Ishikawa (cell line): ENCODE measurements at regions not wholly inside any gene's neighbourhood (a gene's known extent, or its start where the extent isn't known, plus 50 kb on each side); places are given as distances from the start of the nearest gene placed in this dataset.

Experiments
- CEBPB ChIP-seq: IDR thresholded peaks from 2 replicates; pipeline ENCODE4 v1.6.1; 2012
- CREB1 ChIP-seq: IDR thresholded peaks from 2 replicates; pipeline ENCODE4 v1.6.1; 2012; ENCODE audit warnings: low read depth
- TAF1 ChIP-seq: IDR thresholded peaks from 2 replicates; pipeline ENCODE4 v1.6.1; 2012; ENCODE audit warnings: low read depth, mild to moderate bottlenecking
- USF1 ChIP-seq: IDR thresholded peaks from 2 replicates; pipeline ENCODE4 v1.6.1; 2012

GRCh38 chr19:30745476-30745985 lies 373.3 kb downstream of the ZNF536 start:
- TF ChIP-seq CREB1 (no peak), CEBPB (no peak), TAF1 (no peak), USF1 (no peak)
